Keratinocyte (primary cell): ENCODE measurements at regions not wholly inside any gene's neighbourhood (a gene's known extent, or its start where the extent isn't known, plus 50 kb on each side); places are given as distances from the start of the nearest gene placed in this dataset.

Experiments
- DNase-seq: peaks from one replicate; pipeline ENCODE4 v3.0.0-alpha.2; 2011; ENCODE audit warnings: low read depth, missing footprints, low spot score
- FAIRE-seq: peaks from 2 replicates; lab custom pipeline; 2011; peaks lifted over from hg19 to GRCh38; lab: Jason Lieb, UNC
- H2AFZ ChIP-seq: 2 replicates; pipeline ENCODE4 v1.6.0; 2012; ENCODE audit warnings: low read length, control low read depth, inconsistent platforms; ENCODE audit not compliant: control insufficient read depth
- H3K27ac ChIP-seq: 2 replicates; pipeline ENCODE4 v1.5.1; 2011; ENCODE audit warnings: low read length; ENCODE audit not compliant: control insufficient read depth, insufficient read depth
- H3K27me3 ChIP-seq: 3 replicates; pipeline ENCODE4 v1.6.0; 2011; ENCODE audit warnings: low read length; ENCODE audit not compliant: control insufficient read depth, insufficient read depth; ENCODE audit errors: extremely low read depth
- H3K36me3 ChIP-seq, 2 experiments: 2 replicates in 1 of 2; 3 replicates in 1 of 2; pipeline ENCODE4 v1.5.1; 2011; ENCODE audit warnings: low read length in 2 of 2, mild to moderate bottlenecking in 1 of 2; ENCODE audit not compliant: control insufficient read depth in 2 of 2, insufficient read depth in 2 of 2; ENCODE audit errors: extremely low read depth in 1 of 2
- H3K4me1 ChIP-seq: 3 replicates; pipeline ENCODE4 v1.5.1; 2011; ENCODE audit warnings: low read length; ENCODE audit not compliant: control insufficient read depth, insufficient read depth; ENCODE audit errors: extremely low read depth
- H3K4me2 ChIP-seq: 3 replicates; pipeline ENCODE4 v1.6.0; 2011; ENCODE audit warnings: low read depth, low read length; ENCODE audit not compliant: control insufficient read depth, insufficient read depth; ENCODE audit errors: extremely low read depth
- H3K4me3 ChIP-seq, 3 experiments: fragments of 200-600 bp in 1 of 3; sonication (generic) in 1 of 3; 2 replicates in 2 of 3; 3 replicates in 1 of 3; pipeline ENCODE4 v1.5.1; 2011 to 2016; ENCODE audit warnings: low read length in 3 of 3, mild to moderate bottlenecking in 3 of 3, control low read depth in 2 of 3, inconsistent platforms in 1 of 3, low read depth in 1 of 3, mixed read lengths in 1 of 3, mixed run types in 1 of 3, moderate library complexity in 1 of 3; ENCODE audit not compliant: control insufficient read depth in 2 of 3, insufficient read depth in 2 of 3; ENCODE audit errors: extremely low read depth in 1 of 3
- H3K79me2 ChIP-seq: 2 replicates; pipeline ENCODE4 v1.6.0; 2012; ENCODE audit warnings: low read length; ENCODE audit not compliant: control insufficient read depth, insufficient read depth
- H3K9ac ChIP-seq: 3 replicates; pipeline ENCODE4 v1.6.0; 2011; ENCODE audit warnings: low read length; ENCODE audit not compliant: control insufficient read depth, insufficient read depth; ENCODE audit errors: extremely low read depth
- H3K9me1 ChIP-seq: 3 replicates; pipeline ENCODE4 v1.6.0; 2011; ENCODE audit warnings: low read length; ENCODE audit not compliant: control insufficient read depth, insufficient read depth; ENCODE audit errors: extremely low read depth
- H3K9me3 ChIP-seq: 2 replicates; pipeline ENCODE4 v1.5.1; 2012; ENCODE audit warnings: low read depth, low read length; ENCODE audit not compliant: control insufficient read depth
- H4K20me1 ChIP-seq: 3 replicates; pipeline ENCODE4 v1.6.0; 2011; ENCODE audit warnings: low read length; ENCODE audit not compliant: control insufficient read depth, insufficient read depth; ENCODE audit errors: extremely low read depth
- CTCF ChIP-seq, 3 experiments: IDR thresholded peaks in 1 of 3; conservative IDR thresholded peaks in 1 of 3; optimal IDR thresholded peaks in 1 of 3; 2 replicates in 2 of 3; 3 replicates in 1 of 3; pipeline versions ENCODE3 to v1.5.1; 2011; ENCODE audit warnings: low read length in 3 of 3, mild to moderate bottlenecking in 3 of 3, moderate library complexity in 2 of 3, control low read depth in 1 of 3, inconsistent platforms in 1 of 3; ENCODE audit not compliant: insufficient read depth in 2 of 3; ENCODE audit errors: extremely low read depth in 1 of 3
- EZH2 ChIP-seq: IDR thresholded peaks from one replicate; pipeline ENCODE4 v1.6.1; 2012; ENCODE audit warnings: inconsistent platforms, mild to moderate bottlenecking, low read length, moderate library complexity
- dilution Hi-C: fragments of 300-500 bp; cut with MboI; formaldehyde crosslinking; loops from one replicate; pipeline ENCODE4 v1.7.0; 2020; ENCODE audit warnings: low sequenced_read_pairs; ENCODE audit not compliant: extremely low pct_ligation_motif_present

DNA sequence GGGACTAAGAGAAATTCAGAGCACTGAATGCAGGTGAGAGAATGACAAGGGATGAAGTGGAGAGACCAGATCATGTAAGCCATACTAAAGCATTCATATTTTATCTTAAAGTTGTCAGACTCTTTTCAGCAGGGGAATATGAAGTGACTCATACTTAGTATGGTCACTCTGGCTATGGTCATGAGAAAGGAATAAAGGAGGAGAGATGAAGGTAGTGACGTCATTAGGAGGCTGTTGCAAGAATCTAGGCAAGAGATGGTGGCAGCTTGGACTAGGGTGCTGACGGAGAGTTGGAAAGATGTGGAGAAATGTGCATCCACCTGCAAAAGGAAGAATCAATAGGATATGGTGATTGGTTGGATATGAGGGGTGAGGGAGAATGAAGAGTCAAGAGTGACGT lies 203.2 kb upstream of the ACVR2A start:
- DNase-seq = no peak
- Histone ChIP-seq H3K9me1 (no peaks in the 10 kb centered on the region), H3K9ac (no peak overlapping the region), H3K36me3 (no peaks in the 10 kb centered on the region), H3K4me1 (peaks cover 7% of the 10 kb centered on the region), H3K4me3 (no peak overlapping the region), H3K4me2 (no peak overlapping the region), H4K20me1 (no peaks in the 10 kb centered on the region), H3K79me2 (no peaks in the 10 kb centered on the region), H3K27me3 (no peaks in the 10 kb centered on the region), H3K9me3 (no peaks in the 10 kb centered on the region), H2AFZ (no peak overlapping the region), H3K27ac (no peak overlapping the region)
- dilution Hi-C loops = no loop called here
- no peak for FAIRE-seq
- TF ChIP-seq CTCF (optimal IDR thresholded peaks at IDR 0.05 in 1 of 3, IDR thresholded peaks at IDR 0.05 in 1 of 3, conservative IDR thresholded peaks at IDR 0.05 in 1 of 3; ENCODE audit: extremely low read depth in 1 of 3, insufficient read depth in 2 of 3, low read length in 3 of 3) (no peak), EZH2 (no peak)

GRCh38 chr2:147639891-147640290 lies 204.9 kb upstream of the ACVR2A start:
- Histone ChIP-seq H3K4me3 (no peak overlapping the region), H3K27me3 (no peaks in the 10 kb centered on the region), H3K4me2 (no peak overlapping the region), H3K36me3 (no peaks in the 10 kb centered on the region), H3K4me1 (peaks cover 19% of the 10 kb centered on the region), H3K27ac (no peak overlapping the region), H3K9me1 (no peaks in the 10 kb centered on the region), H4K20me1 (no peaks in the 10 kb centered on the region), H3K9me3 (no peaks in the 10 kb centered on the region), H2AFZ (no peak overlapping the region), H3K9ac (no peak overlapping the region), H3K79me2 (no peaks in the 10 kb centered on the region)
- DNase-seq (no peak), FAIRE-seq (peak; percentile 20)
- no peak for TF ChIP-seq CTCF (optimal IDR thresholded peaks at IDR 0.05 in 1 of 3, IDR thresholded peaks at IDR 0.05 in 1 of 3, conservative IDR thresholded peaks at IDR 0.05 in 1 of 3; ENCODE audit: extremely low read depth in 1 of 3, insufficient read depth in 2 of 3, low read length in 3 of 3)
- TF ChIP-seq EZH2 = no peak
- dilution Hi-C loops = no loop called here
